B cell (primary cell): ENCODE measurements at regions not wholly inside any gene's neighbourhood (a gene's known extent, or its start where the extent isn't known, plus 50 kb on each side); places are given as distances from the start of the nearest gene placed in this dataset.

ENCODE experiments used
- EZH2 ChIP-seq: IDR thresholded peaks from 2 replicates; pipeline ENCODE4 v1.6.1; 2012; ENCODE audit warnings: borderline replicate concordance, low read depth, mild to moderate bottlenecking, moderate library complexity, low read length; ENCODE audit not compliant: insufficient read depth, poor library complexity, severe bottlenecking
- TF ChIP-seq, protein P1 (sequence below): fragments of 200-600 bp; IDR thresholded peaks from one replicate; pipeline ENCODE4 v1.8.0; 2022; ENCODE audit warnings: antibody characterized with exemption, mild to moderate bottlenecking

DNA sequence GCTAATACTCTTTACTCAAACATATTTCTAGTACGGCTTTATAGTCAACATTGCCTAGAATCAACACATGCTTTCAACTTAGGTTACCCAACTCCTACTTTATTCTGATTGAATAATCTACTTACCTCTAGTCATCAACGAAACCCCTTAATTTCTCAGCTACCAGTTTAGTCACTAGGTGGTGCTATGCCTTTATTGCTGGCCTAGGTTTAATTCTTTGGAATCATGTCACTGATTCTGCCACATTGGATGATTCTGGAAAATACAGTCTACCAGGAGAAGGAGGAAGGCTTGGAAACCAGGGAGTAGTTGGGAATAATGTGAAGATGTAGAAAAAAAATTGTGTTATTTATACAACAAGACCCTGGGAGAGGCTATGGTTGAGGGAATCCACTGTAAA, 167.7 kb downstream of the DCAF12L2 start:
- TF ChIP-seq EZH2: no peak
- TF ChIP-seq, protein P1, sequence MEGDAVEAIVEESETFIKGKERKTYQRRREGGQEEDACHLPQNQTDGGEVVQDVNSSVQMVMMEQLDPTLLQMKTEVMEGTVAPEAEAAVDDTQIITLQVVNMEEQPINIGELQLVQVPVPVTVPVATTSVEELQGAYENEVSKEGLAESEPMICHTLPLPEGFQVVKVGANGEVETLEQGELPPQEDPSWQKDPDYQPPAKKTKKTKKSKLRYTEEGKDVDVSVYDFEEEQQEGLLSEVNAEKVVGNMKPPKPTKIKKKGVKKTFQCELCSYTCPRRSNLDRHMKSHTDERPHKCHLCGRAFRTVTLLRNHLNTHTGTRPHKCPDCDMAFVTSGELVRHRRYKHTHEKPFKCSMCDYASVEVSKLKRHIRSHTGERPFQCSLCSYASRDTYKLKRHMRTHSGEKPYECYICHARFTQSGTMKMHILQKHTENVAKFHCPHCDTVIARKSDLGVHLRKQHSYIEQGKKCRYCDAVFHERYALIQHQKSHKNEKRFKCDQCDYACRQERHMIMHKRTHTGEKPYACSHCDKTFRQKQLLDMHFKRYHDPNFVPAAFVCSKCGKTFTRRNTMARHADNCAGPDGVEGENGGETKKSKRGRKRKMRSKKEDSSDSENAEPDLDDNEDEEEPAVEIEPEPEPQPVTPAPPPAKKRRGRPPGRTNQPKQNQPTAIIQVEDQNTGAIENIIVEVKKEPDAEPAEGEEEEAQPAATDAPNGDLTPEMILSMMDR: no peak
